ENCODE measurements at regions not wholly inside any gene's neighbourhood (a gene's known extent, or its start where the extent isn't known, plus 50 kb on each side); places are given as distances from the start of the nearest gene placed in this dataset.
"Not testable (repeated sequence)": the region's sequence is repeated elsewhere in the genome, so short reads cannot be mapped to it uniquely, and the experiment has no call there.

- DNase-seq = no peak
Observed at GRCh38 chr16:26809461-26809860, 257.3 kb upstream of the C16orf82 start.

- DNase-seq = no peak
Observed at GRCh38 chr16:26816266-26816665, 250.5 kb upstream of the C16orf82 start.

DNA sequence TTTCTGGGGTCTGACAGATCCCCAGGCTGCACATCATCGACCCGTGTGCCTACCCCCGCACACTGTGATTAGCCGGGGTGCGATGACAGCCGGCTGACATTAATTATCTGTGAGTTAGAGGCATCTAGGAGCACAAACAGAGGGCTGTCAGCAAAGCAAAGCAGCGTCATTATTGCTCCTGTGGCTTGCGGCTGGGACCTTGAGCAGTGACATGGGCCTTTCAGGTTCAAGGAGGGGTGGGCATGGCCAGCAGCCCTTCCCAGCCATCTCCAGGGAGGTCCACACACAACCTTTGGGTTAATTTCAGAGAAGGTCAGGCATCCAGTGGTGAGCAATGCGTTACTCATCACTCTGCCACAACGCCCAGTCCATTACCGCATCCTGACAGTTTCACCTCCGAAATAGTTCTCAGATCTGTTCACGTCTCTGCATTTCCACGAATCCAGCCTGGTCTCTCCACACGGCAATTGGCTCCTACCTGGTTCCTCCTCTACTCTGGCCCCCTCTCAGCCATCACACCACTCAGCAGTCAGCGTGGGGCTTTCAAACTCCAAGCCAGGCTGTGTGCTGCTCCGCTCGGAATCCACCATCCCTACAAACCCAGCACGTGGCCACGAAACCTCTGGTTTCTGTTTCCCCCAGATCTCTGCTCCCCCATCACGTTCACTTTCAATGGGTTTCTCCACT lies 249.7 kb upstream of the C16orf82 start:
- DNase-seq = no peak

DNA sequence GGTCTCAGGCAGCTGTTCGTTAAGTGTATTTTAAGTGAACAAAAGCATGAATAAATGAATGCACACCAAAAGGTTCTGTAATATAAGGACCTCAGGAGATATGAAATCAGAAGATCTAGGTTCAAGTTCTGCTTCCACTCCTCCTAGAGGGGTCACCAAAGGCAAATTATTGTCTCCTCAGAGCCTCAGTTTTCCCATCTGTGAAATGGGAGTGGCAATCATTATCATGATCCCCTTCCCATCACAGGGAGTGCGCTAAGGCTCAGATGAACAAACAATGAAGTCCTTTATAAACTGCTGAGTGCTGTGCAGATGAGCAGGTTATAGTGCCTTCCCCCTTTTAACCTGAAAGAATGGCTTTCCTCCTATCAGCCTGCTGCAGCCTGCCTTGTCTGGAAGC lies 248.3 kb upstream of the C16orf82 start:
- DNase-seq = no peak

DNA sequence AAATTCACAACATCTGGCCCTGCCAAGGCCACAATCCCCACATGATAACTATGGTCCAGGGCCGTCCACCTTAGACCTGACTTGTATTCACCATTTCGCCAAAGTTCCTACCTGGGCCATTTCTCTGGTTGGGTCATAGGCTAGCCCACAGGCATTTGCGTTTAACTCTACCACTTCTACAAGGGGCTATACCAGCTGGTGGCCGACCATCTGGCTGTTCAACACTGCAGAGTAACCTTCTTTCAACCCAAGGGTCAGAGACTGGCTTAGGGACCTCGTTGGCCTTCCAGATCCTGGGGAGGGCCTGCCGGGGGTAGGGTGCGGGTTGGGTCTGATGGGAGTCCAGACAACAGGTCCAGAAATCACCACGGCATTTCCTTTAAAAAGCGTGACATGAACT lies 242.3 kb upstream of the C16orf82 start:
- no peak for DNase-seq

DNA sequence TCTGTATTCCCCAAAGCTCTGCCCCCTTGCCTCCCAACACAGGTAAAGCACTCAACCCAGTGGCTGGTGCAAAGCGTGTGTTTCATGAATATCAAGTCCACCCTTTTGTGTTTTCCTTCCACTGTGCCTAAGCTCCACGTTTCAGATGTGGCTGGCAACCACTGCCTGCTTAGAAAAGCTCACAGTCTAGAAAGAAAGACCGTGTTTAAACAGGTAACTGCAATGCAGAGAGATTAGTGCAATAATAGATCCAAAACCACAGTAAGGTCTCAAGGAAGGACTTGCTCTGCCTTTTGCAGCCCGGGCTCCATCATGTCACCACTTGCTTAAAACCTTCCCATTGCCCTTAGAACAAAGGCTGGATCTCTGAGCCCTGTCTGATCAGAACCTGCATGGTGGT lies 240.2 kb upstream of the C16orf82 start:
- DNase-seq = no peak

DNA sequence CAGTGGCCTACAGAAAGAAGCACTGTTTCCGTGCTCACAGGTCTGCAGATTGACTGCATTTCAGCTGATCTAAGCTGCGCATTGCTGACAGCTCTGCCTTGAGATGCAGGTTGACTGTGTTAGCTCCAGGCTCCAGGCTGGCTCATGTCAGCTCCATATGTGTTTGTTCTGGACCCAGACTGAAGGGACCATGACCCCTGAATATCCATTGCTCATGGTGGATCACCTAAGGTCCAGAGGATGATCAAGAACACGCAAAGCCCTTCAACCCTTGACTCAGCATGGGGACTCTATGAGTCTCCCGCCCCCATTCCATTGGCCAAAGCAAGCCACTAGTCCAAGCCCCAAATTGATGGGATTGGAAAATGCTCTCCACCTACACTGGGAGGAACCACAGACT lies 239.3 kb upstream of the C16orf82 start:
- no peak for DNase-seq

DNA sequence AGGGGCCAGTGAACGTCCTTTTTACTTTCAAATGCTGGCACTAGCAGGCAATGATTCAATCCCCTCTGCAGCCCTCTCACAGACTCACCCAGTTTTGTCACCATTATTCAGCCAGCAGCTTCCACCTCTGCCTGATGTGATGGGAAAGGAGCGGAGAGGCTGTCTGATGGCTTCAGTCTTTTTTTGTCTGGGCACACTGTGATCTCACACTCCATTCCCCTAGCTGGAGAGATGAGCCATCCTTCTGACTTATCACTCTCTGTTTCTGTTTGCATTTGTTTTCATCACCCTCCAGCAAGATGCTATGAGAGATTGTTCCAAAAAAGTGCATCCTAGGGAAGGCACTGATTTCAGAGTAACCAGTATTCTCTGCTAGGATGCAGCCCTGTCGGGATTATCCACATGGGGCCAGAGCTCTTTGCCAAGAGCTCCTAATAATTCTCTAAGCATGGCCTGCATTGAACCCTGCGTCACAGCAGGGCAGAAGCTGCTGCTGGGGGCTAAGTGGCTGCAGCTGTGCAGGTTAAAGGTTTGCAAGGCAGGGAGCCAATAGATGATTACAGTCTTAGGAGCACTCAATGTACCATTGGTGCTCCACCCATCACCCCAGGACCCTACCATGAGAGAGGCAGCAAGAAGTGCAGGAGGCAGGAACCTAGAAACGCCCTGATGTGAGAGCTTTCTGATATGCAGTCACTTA lies 236.1 kb upstream of the C16orf82 start:
- DNase-seq = no peak

- not testable (repeated sequence) for DNase-seq
Observed at GRCh38 chr16:26836114-26836513, 230.6 kb upstream of the C16orf82 start.

- DNase-seq = no peak
Observed at GRCh38 chr16:26838931-26839330, 227.8 kb upstream of the C16orf82 start.

DNA sequence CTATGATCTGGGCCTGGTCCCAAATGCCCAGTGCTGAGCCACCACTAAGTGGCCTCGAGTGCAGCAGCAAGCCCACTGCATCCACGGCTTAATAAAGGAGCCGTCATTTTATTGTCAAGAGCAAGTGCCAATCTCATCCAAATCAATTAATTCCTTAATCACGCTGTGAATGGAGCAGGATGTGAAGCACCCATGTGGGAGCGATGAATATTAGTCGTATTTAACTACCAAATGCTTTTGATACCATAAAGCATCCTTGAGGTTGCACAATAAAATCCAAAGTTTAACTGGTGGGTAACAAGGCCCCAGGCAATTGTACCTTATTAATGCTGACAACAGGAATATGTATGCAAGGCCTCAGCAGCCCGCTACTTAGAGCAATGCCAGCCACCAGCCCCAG lies 226.0 kb upstream of the C16orf82 start:
- DNase-seq = no peak

DNA sequence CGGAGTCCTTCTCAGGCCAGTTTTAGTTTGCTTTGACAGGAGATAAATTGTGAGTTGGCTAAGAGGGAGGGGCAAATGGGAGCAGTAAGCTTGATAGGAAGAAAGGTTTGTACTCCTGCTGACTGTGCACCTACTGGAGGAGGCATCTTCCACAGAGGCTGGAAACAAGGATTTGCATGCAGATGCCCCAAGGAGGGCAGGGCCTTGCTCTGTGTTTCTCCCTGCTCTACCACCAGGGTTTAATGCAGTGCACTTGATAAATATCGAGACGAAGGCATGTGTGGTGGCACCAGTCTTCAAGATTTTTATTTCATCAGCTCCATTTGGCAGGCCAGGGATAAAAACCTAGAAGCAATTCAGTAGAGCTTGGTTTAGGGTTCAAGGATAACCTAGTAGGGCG lies 210.5 kb upstream of the C16orf82 start:
- no peak for DNase-seq

- no peak for DNase-seq
Observed at GRCh38 chr16:26856791-26857190, 209.9 kb upstream of the C16orf82 start.

- DNase-seq = no peak
Observed at GRCh38 chr16:26857371-26857770, 209.4 kb upstream of the C16orf82 start.

DNA sequence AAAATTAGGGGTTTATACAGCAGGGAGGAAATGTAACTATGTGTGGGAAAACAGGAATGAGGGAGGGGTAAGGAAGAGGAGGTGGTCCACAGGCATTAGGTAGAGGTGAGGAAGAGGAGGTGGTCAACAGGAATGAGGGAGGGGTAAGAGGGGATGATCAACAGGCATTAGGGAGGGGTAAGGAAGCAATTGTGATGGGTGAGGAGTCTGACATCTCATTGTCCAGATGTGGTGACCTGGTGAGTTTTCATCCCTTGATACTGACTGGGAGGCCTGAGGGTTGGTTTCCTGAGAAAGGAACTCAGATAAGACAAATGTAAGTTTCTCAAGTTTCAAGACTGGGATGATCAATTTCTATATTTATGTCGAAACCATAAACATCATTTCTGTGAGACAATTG lies 206.2 kb upstream of the C16orf82 start:
- DNase-seq = no peak

GRCh38 chr16:26863931-26864330 lies 202.8 kb upstream of the C16orf82 start:
- DNase-seq = no peak

DNA sequence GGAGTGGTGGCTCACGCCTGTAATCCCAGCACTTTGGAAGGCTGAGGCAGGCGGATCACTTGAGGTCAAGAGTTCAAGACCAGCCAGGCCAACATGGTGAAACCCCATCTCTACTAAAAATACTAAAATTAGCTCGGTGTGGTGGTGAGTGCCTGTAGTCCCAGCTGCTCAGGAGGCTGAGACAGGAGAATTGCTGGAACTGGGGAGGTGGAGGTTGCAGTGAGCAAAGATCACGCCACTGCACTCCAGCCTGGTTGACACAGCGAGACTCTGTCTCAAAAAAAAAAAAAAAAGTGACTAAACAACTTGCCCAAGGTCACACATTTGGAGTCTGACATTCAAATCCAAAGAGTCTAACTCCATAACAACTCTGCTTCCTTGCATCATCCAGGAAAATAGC lies 192.4 kb upstream of the C16orf82 start:
- DNase-seq = not testable (repeated sequence)

GRCh38 chr16:26877421-26877820 lies 189.3 kb upstream of the C16orf82 start:
- DNase-seq = no peak

DNA sequence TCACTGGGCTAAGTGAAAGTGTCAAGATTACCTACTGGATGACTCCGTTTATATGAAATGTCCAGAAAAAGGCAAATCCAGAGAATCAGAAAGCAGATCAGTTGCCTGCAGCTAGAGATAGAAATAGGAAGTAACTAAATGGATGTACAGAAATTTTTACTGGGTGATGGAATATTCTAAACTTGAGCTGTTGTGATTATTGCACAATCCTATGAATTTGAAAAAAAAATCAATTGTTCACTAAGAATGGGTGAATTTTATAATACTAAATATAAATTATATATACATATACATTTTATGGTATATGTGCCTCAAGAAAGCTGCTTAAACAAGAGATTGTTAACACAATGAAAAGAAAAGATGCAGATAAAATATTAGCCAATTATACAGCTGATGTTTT lies 181.1 kb upstream of the C16orf82 start:
- DNase-seq = no peak

DNA sequence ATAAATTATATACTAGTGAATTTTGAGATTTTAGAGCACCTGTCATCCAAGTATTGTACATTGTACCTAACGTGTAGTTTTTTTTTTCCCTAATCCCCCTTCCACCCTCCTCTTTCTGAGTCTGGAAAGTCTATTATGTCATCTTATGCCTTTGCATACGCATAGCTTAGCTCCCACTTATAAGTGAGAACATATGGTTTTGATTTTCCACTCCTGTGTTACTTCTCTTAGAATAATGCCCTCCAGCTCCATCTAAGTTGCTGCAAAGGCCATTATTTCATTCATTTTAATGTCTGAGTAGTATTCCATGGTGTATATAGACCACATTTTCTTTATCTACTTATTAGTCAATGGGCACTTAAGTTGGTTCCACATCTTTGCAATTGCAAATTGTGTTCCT lies 177.0 kb upstream of the C16orf82 start:
- DNase-seq = no peak

DNA sequence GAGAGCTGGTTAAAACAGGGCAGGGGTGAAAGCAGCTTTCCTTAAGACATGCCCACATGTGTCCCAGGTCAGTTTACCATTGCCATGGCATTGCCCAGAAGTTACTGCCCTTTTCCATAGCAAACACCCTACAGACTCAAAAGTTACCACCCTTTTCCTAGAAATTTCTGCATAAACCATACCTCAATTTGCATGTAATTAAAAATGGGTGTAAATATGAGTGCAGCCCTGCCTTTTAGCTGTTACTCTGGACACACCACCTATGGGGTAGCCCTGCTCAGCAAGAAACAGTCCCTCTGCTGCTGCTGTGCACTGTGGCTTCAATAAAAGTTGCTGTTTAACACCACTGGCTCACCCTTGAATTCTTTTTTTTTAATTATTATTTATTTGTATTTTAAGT lies 168.5 kb upstream of the C16orf82 start:
- DNase-seq = no peak

DNA sequence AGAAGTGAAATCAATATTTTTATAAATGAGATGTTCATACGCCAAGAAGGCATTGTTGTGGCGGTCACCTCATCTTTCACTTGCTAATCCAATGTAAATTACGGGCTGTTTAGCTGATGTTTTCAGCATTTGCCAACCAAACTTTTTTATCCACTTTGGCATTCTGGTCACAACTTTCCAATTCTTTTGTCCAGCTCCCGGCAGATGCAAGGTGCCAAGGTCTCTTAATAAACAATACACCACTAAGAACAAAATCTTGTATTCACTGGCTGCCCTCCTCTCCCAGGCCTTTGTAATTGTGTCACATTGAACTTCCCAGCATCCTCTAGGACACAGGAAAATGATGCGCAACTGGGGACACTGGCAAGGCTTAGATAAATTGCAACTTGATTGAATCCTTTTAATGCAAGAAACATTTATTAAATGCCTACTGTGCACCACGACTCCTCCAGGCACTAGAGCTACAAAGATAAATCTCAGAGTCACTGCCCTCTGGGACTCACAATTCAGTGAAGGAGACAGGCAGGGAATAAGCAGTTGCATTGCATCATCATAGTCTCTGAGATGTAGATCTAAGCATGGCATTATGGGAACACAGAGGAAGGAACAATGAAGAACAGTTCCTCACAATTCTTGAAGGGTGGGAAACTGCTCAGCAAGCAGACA lies 165.4 kb upstream of the C16orf82 start:
- DNase-seq = no peak

DNA sequence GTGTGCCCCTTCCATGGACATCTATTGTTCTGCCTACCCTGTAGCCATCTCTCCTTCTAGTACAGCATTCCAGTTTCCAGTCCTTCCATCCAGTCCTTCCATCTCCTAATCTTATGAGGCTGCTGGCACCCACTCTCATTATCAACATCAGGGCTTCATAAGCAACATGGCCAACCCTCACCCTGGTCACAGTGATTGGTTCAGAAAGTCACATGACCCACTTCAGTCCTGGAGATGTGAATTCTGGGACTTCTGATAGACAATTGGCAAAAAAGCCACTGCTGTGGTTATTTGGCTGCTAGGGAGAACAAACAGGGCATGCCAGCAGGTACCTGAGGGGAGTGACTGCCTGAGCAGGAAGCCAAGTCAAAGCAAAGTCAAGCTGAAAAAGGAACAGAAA lies 164.7 kb upstream of the C16orf82 start:
- no peak for DNase-seq

DNA sequence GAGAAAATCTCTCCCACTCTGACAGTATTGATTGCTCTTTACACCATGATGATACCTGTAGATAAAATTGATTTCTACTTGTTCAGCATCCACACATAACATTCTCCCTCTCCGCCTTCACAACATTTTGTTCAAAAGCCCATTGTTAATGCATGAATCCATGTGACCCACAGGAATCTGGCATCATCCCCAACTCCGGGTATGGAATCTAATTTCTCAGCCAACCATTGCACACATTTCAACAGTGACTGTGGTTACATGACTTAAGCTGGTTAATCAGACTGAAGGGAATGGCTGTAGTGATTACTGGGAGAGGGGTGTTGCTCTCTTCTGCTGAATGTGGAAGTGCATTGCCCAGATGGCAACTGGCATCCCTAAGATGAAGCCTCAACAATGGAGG lies 161.4 kb upstream of the C16orf82 start:
- DNase-seq = no peak

Data from NCI-H2107 (cell line).